ENCODE measurements at regions not wholly inside any gene's neighbourhood (a gene's known extent, or its start where the extent isn't known, plus 50 kb on each side); places are given as distances from the start of the nearest gene placed in this dataset.

DNA sequence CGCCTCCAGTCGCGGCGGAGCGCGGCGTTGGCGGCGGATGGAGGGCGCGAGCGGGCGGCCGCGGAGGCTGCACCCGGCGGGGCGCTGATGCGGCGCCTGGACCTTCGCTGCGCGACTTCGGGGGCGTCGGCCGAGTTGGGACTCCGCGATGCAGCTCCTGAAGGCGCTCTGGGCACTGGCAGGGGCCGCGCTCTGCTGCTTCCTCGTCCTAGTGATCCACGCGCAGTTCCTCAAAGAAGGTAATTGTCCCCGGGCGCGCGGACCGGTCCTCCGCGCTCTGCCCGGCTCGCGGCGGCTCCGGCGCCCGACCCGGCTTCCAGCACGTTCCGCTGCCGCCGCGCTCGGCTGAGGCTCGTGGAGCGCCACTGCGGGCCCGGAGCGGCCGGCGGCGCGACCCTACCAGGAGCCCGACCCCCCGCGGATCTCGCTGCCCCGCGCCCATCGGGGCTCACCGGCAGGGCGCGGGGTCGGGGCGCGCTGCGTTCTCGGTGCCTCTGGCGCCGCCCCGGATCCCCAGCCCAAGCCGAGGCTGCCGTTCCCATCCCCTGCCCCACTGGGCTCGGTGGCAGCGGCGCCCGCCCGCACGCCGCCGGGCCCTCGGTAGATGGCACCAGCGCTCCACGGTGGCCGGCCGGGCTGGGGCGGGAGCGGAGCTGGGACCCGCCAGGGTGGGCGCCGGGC, 1251.2 kb downstream of the BRD1 start:
- peaks cover 0 to 4% (median 0%) of the 10 kb centered on the region in 4 donors for H3K9me3 ChIP-seq
- peaks cover 0 to 6% of the 10 kb centered on the region in 2 donors for H3K27me3 ChIP-seq
- H3K27ac ChIP-seq: peak overlapping the region; percentile 65 to 92 (median 68)
- peak overlapping the region; percentile 26 to 67 (median 34) for H3K4me3 ChIP-seq
- peaks cover 0 to 55% (median 2%) of the 10 kb centered on the region in 4 donors for H3K4me1 ChIP-seq
- TF ChIP-seq EP300 (IDR thresholded peaks at IDR 0.05): no peak
- peak in 1 of 2 donors; percentile 15 for TF ChIP-seq POLR2A (IDR thresholded peaks at IDR 0.05)
- TF ChIP-seq, protein P1, sequence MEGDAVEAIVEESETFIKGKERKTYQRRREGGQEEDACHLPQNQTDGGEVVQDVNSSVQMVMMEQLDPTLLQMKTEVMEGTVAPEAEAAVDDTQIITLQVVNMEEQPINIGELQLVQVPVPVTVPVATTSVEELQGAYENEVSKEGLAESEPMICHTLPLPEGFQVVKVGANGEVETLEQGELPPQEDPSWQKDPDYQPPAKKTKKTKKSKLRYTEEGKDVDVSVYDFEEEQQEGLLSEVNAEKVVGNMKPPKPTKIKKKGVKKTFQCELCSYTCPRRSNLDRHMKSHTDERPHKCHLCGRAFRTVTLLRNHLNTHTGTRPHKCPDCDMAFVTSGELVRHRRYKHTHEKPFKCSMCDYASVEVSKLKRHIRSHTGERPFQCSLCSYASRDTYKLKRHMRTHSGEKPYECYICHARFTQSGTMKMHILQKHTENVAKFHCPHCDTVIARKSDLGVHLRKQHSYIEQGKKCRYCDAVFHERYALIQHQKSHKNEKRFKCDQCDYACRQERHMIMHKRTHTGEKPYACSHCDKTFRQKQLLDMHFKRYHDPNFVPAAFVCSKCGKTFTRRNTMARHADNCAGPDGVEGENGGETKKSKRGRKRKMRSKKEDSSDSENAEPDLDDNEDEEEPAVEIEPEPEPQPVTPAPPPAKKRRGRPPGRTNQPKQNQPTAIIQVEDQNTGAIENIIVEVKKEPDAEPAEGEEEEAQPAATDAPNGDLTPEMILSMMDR (IDR thresholded peaks at IDR 0.05): peak; percentile 36 to 84 (median 71)
- no peaks in the 10 kb centered on the region for H3K36me3 ChIP-seq
- 1 to 6% methylated on average over 12 to 70 of the region's 103 CpGs for WGBS, 2 donors
- DNase-seq (ENCODE audit: low spot score in 2 of 2): no peak

DNA sequence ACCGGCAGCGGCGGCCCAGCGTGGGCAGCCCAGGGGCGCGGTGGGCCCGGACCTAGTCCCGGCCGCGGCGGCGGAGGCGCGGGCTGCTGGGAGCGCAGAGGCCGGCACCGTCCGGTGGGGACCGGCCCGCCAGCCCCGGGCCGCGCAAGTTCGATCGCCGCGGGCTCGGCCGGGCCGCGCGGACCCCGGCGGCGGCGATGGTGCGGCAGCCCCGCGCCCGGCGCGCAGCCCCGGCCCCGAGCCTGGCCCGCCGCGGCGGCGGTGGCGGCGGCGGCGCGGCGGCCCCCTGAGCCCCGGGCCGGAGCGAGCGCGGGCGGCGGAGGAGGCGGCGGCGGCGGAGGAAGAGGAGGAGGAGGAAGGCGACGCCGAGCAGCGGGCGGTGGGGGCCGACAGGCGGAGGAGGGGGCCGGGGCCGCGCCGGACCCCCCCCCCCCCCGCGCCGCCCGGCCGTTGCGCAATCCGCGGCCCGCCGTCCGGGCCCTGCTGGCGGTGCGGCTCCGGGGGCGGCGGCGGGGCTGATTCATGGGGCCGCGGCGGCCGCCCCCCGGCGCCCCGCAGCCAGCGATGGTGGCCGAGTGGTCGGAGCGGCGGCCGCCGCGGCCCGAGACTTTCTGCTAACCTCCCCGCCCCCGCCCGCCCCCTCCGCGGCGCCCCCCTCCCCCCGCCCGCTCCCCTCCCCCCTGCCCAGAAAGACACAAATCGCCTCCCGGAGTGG, 1251.9 kb downstream of the BRD1 start:
- H3K9me3 ChIP-seq: peaks cover 0 to 9% (median 0%) of the 10 kb centered on the region in 4 donors
- H3K27ac ChIP-seq: peak overlapping the region; percentile 59 to 92 (median 68)
- H3K27me3 ChIP-seq: peaks cover 0 to 6% of the 10 kb centered on the region in 2 donors
- whole genome bisulfite sequencing, 2 donors: no CpG with 5 or more reads among the region's 120 CpGs
- no peak for DNase-seq (ENCODE audit: low spot score in 2 of 2)
- no peaks in the 10 kb centered on the region for H3K36me3 ChIP-seq
- H3K4me3 ChIP-seq: peak overlapping the region; percentile 26 to 67 (median 34)
- TF ChIP-seq POLR2A (IDR thresholded peaks at IDR 0.05) (no peak), EP300 (IDR thresholded peaks at IDR 0.05) (no peak)
- TF ChIP-seq, protein P1 (IDR thresholded peaks at IDR 0.05): no peak
- H3K4me1 ChIP-seq: peaks cover 0 to 48% (median 1%) of the 10 kb centered on the region in 4 donors

DNA sequence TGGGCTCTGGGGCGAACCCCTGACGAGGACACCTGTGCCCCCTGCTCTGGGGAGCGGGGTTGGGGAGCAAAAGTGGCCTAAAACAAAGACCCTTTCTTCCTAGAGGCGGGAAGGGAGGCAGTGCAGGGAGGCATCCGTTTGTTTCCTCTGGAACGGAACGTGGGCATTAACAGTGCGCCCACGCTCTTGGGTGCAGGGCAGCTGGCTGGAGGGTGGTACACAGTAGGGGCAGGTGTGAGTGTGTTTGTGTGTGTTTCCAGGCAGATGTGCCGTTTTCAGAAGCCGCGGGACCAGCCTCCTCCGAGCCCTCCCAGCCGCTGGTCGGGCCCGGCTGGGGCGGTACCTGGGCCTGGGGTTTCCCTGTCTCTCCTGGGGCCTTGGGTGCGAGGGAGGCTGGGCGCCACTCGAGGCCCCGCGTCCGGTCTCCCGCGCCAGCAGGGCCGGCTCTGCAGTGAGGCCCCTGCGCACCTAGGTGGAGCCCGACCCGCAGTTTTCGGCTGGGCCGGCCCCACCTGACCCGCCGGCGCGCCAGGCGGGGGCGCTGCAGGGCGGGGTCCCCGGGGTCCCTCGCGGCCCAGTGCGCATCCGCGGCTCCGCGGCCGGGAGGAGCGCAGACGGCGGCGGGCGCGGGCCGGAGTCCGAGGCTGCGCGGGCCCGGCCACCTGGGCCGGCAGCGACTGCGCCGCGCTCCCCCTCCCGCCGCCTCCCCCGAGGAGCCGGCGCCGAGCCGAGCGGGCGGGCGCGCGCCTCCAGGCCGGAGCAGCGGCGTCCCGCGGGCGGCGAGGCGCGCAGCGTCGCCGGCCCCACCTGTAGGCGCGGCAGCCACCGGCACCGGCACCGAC, 1252.7 kb downstream of the BRD1 start:
- DNase-seq (ENCODE audit: low spot score in 2 of 2): no peak

DNA sequence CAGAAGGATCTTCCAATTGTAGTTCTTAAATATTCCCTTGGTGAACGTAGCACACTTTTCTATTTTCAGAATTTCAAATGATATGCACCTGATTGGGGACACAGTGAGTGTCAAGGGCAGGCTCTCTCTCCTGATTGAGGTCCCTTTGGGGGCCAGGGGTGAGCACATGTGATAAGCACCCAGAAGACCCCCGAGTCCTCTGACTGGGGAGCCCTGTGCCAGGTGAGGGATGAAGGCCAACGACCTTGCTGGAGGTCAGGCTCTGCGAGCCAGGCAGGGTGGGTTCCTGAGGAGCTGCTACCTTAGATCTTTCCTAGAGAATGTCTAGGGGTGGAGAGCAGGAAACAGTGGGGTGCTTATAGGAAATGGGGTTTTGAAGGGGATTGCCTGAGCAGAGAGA, 1253.9 kb downstream of the BRD1 start:
- TF ChIP-seq EP300 (IDR thresholded peaks at IDR 0.05) (no peak), POLR2A (IDR thresholded peaks at IDR 0.05) (no peak)
- TF ChIP-seq, protein P1 (IDR thresholded peaks at IDR 0.05): no peak
- H3K36me3 ChIP-seq: no peaks in the 10 kb centered on the region
- DNase-seq (ENCODE audit: low spot score in 2 of 2): no peak
- 80 to 86% methylated on average over 4 of the region's 4 CpGs for WGBS, 2 donors
- H3K4me1 ChIP-seq: peaks cover 0 to 28% (median 0%) of the 10 kb centered on the region in 4 donors
- peaks cover 0 to 22% (median 0%) of the 10 kb centered on the region in 4 donors for H3K9me3 ChIP-seq
- peak overlapping the region in 1 of 4 donors; percentile 75 for H3K27ac ChIP-seq
- peaks cover 0 to 6% of the 10 kb centered on the region in 2 donors for H3K27me3 ChIP-seq
- no peak overlapping the region for H3K4me3 ChIP-seq

More for the DNA sequence above, 1252.7 kb downstream of the BRD1 start:
- Histone ChIP-seq H3K4me3 (peak overlapping the region in 1 of 4 donors; percentile 67), H3K36me3 (no peaks in the 10 kb centered on the region), H3K27ac (peak overlapping the region in 3 of 4 donors; percentile 34 to 75 (median 59)), H3K4me1 (peaks cover 0 to 40% (median 0%) of the 10 kb centered on the region in 4 donors), H3K9me3 (peaks cover 0 to 17% (median 0%) of the 10 kb centered on the region in 4 donors), H3K27me3 (peaks cover 0 to 6% of the 10 kb centered on the region in 2 donors)
- TF ChIP-seq, protein P1 (IDR thresholded peaks at IDR 0.05): peak; percentile 33 to 82 (median 76)
- TF ChIP-seq EP300 (IDR thresholded peaks at IDR 0.05) (peak in 1 of 2 donors; percentile 55), POLR2A (IDR thresholded peaks at IDR 0.05) (peak in 1 of 2 donors; percentile 33)
- WGBS, 2 donors: 24 to 28% methylated on average over 19 to 27 of the region's 92 CpGs

All from tibial nerve (tissue), 4 donors.